Uterus (tissue), 2 donors: ENCODE measurements at regions not wholly inside any gene's neighbourhood (a gene's known extent, or its start where the extent isn't known, plus 50 kb on each side); places are given as distances from the start of the nearest gene placed in this dataset.
"Not testable (repeated sequence)": the region's sequence is repeated elsewhere in the genome, so short reads cannot be mapped to it uniquely, and the experiment has no call there.

Experiments used
- POLR2A ChIP-seq, 2 donors: fragments of 450-650 bp; IDR thresholded peaks; one replicate each; pipeline ENCODE4 v1.6.1; 2016; ENCODE audit warnings: antibody characterized with exemption in 2 of 2, mild to moderate bottlenecking in 1 of 2, moderate library complexity in 1 of 2
- TF ChIP-seq, protein P1 (sequence below), 4 experiments: fragments of 200-600 bp in 2 of 4; fragments of 450-650 bp in 2 of 4; sonication (generic) in 2 of 4; IDR thresholded peaks; one replicate each; pipeline ENCODE4 v1.5.1; 2016 to 2019; ENCODE audit warnings: antibody characterized with exemption in 4 of 4, mild to moderate bottlenecking in 2 of 4, moderate library complexity in 1 of 4

- TF ChIP-seq, protein P1, sequence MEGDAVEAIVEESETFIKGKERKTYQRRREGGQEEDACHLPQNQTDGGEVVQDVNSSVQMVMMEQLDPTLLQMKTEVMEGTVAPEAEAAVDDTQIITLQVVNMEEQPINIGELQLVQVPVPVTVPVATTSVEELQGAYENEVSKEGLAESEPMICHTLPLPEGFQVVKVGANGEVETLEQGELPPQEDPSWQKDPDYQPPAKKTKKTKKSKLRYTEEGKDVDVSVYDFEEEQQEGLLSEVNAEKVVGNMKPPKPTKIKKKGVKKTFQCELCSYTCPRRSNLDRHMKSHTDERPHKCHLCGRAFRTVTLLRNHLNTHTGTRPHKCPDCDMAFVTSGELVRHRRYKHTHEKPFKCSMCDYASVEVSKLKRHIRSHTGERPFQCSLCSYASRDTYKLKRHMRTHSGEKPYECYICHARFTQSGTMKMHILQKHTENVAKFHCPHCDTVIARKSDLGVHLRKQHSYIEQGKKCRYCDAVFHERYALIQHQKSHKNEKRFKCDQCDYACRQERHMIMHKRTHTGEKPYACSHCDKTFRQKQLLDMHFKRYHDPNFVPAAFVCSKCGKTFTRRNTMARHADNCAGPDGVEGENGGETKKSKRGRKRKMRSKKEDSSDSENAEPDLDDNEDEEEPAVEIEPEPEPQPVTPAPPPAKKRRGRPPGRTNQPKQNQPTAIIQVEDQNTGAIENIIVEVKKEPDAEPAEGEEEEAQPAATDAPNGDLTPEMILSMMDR (IDR thresholded peaks at IDR 0.05) = not testable (repeated sequence)
- TF ChIP-seq POLR2A (IDR thresholded peaks at IDR 0.05) = not testable (repeated sequence)
These were observed 127.1 kb upstream of the FERD3L start for GRCh38 chr7:19272329-19272728.
